ENCODE measurements at regions not wholly inside any gene's neighbourhood (a gene's known extent, or its start where the extent isn't known, plus 50 kb on each side); places are given as distances from the start of the nearest gene placed in this dataset.

GRCh38 chr2:111678651-111679050, 205.3 kb downstream of the ANAPC1 start:
- H3K27ac Mint-ChIP-seq = no peak overlapping the region
- H3K9me3 Mint-ChIP-seq = no peaks in the 10 kb centered on the region
- no peak for ATAC-seq
- H3K4me3 Mint-ChIP-seq = no peak overlapping the region
- no peaks in the 10 kb centered on the region for H3K36me3 Mint-ChIP-seq
- peaks cover 9% of the 10 kb centered on the region for H3K27me3 Mint-ChIP-seq
- H3K4me1 Mint-ChIP-seq = peaks cover 4% of the 10 kb centered on the region

GRCh38 chr2:111679202-111679601, 204.8 kb downstream of the ANAPC1 start:
- Mint-ChIP-seq H3K27ac (no peak overlapping the region), H3K9me3 (no peaks in the 10 kb centered on the region), H3K4me1 (peaks cover 4% of the 10 kb centered on the region), H3K4me3 (no peak overlapping the region), H3K27me3 (peaks cover 9% of the 10 kb centered on the region), H3K36me3 (no peaks in the 10 kb centered on the region)
- ATAC-seq = no peak

GRCh38 chr2:111684611-111685010, 199.4 kb downstream of the ANAPC1 start:
- H3K27ac Mint-ChIP-seq = no peak overlapping the region

DNA sequence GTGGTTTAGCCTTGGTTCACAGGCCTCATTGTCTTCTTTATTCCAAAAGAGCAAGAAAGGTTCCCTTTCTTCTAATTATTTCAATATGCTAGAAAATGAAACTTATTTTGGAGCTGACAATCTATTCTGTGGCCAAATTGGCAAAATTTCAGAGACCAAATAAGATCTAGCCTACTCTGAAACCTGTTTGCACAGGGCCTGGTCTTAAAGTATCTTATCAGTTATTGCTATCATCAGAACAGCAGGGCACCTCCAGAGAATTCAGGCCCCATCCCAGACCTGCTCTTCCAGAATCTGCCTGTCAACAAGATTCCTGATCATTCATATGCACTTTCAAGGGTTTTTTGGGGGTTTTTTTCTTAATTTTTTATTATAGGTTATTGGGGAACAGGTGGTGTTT, 198.7 kb downstream of the ANAPC1 start:
- no peak overlapping the region for H3K4me3 Mint-ChIP-seq
- no peak overlapping the region for H3K27ac Mint-ChIP-seq
- H3K9me3 Mint-ChIP-seq = no peaks in the 10 kb centered on the region

More at GRCh38 chr2:111684611-111685010, 199.4 kb downstream of the ANAPC1 start:
- Mint-ChIP-seq H3K36me3 (no peaks in the 10 kb centered on the region), H3K4me1 (no peaks in the 10 kb centered on the region), H3K4me3 (no peak overlapping the region), H3K9me3 (no peaks in the 10 kb centered on the region), H3K27me3 (no peaks in the 10 kb centered on the region)
- ATAC-seq = no peak

GRCh38 chr2:111686994-111687393, 197.0 kb downstream of the ANAPC1 start:
- Mint-ChIP-seq H3K4me3 (no peak overlapping the region), H3K27ac (no peak overlapping the region)

More for the DNA sequence above, 198.7 kb downstream of the ANAPC1 start:
- no peak for ATAC-seq
- no peaks in the 10 kb centered on the region for H3K4me1 Mint-ChIP-seq
- no peaks in the 10 kb centered on the region for H3K36me3 Mint-ChIP-seq
- H3K27me3 Mint-ChIP-seq = no peaks in the 10 kb centered on the region

DNA sequence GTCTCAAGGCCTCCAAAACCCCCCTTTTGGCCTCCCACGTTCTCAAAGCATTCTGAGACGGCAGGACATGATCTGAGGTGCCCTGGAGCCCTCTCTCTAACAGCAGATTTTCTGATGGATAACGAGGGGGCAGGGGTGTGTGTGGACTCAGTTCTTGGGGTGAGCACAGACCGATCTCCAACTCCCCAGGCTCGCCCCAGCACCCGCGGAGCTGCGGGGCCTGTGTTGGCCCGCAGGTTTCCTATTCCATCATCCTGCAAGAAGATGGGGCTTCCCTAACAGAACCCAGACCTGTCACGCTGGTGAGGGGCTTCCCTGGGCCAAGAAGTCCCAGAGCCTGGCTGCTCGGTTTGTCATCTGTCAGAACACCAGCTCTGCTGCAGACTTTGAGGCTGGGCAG, 196.1 kb downstream of the ANAPC1 start:
- Mint-ChIP-seq H3K9me3 (no peaks in the 10 kb centered on the region), H3K27ac (no peak overlapping the region), H3K4me3 (no peak overlapping the region), H3K27me3 (no peaks in the 10 kb centered on the region), H3K36me3 (no peaks in the 10 kb centered on the region), H3K4me1 (no peaks in the 10 kb centered on the region)
- ATAC-seq = no peak

More at GRCh38 chr2:111686994-111687393, 197.0 kb downstream of the ANAPC1 start:
- no peaks in the 10 kb centered on the region for H3K36me3 Mint-ChIP-seq
- no peaks in the 10 kb centered on the region for H3K9me3 Mint-ChIP-seq
- H3K27me3 Mint-ChIP-seq = no peaks in the 10 kb centered on the region
- no peaks in the 10 kb centered on the region for H3K4me1 Mint-ChIP-seq
- ATAC-seq = no peak

DNA sequence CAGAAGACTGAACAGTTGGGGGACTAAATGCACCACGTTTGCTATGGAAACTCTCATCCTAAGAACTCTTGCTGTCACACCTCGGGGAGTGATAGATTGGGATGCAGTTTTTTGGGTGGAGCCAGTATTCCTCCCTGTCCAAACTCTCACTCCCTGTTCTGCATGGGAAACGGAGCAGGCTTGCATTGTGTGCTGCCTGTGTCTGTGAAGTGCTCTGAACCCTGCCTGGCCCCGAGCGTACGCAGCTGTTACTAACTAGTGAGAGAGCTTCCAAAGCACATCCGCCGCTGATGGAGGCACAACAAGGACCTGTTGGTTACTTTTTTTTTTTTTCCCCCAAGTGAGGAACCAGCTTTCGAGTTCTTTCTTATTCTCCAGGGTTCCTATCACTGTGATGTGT, 195.5 kb downstream of the ANAPC1 start:
- ATAC-seq = no peak
- Mint-ChIP-seq H3K27me3 (peaks cover under 1% of the 10 kb centered on the region), H3K9me3 (no peaks in the 10 kb centered on the region), H3K27ac (no peak overlapping the region), H3K4me1 (no peaks in the 10 kb centered on the region), H3K4me3 (no peak overlapping the region), H3K36me3 (no peaks in the 10 kb centered on the region)

- Mint-ChIP-seq H3K4me1 (no peaks in the 10 kb centered on the region), H3K27ac (no peak overlapping the region), H3K4me3 (no peak overlapping the region)
Observed at GRCh38 chr2:111689174-111689573, 194.8 kb downstream of the ANAPC1 start.

GRCh38 chr2:111689941-111690340, 194.1 kb downstream of the ANAPC1 start:
- Mint-ChIP-seq H3K27ac (no peak overlapping the region), H3K4me1 (no peaks in the 10 kb centered on the region), H3K36me3 (peaks cover 5% of the 10 kb centered on the region), H3K9me3 (peaks cover 3% of the 10 kb centered on the region), H3K27me3 (peaks cover 9% of the 10 kb centered on the region), H3K4me3 (no peak overlapping the region)
- ATAC-seq = no peak

More at GRCh38 chr2:111689174-111689573, 194.8 kb downstream of the ANAPC1 start:
- peaks cover 5% of the 10 kb centered on the region for H3K36me3 Mint-ChIP-seq
- no peak for ATAC-seq
- peaks cover 3% of the 10 kb centered on the region for H3K9me3 Mint-ChIP-seq
- peaks cover 8% of the 10 kb centered on the region for H3K27me3 Mint-ChIP-seq

- H3K4me3 Mint-ChIP-seq = no peak overlapping the region
- H3K27me3 Mint-ChIP-seq = peaks cover 9% of the 10 kb centered on the region
- peaks cover 5% of the 10 kb centered on the region for H3K36me3 Mint-ChIP-seq
- ATAC-seq = no peak
- H3K9me3 Mint-ChIP-seq = peaks cover 3% of the 10 kb centered on the region
- H3K27ac Mint-ChIP-seq = no peak overlapping the region
- H3K4me1 Mint-ChIP-seq = no peaks in the 10 kb centered on the region
Observed at GRCh38 chr2:111691164-111691875, 192.7 kb downstream of the ANAPC1 start.

DNA sequence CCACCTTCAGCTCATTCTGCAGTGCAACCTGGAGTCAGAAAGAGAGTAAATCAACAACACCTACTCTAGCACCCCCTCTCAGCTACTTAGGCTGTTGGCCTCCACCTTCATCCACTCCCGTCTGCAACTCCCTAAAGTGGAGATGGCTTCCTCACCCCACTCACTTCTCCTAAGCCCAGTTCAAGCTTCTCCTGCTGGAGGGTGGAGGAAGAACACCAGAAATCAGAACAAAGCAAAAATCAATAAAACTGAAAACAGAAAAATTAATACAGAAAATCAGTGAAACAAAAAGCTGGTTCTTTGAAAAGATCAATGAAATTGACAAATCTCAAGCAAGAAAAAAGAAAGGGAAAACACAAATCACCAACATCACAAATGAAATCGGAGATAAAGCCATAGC, 191.7 kb downstream of the ANAPC1 start:
- Mint-ChIP-seq H3K9me3 (peaks cover 3% of the 10 kb centered on the region), H3K4me3 (no peak overlapping the region), H3K27me3 (peaks cover 9% of the 10 kb centered on the region), H3K4me1 (no peaks in the 10 kb centered on the region), H3K36me3 (peaks cover 5% of the 10 kb centered on the region), H3K27ac (no peak overlapping the region)
- no peak for ATAC-seq

- peaks cover 10% of the 10 kb centered on the region for H3K4me1 Mint-ChIP-seq
- H3K27ac Mint-ChIP-seq = no peak overlapping the region
- peaks cover 5% of the 10 kb centered on the region for H3K36me3 Mint-ChIP-seq
- ATAC-seq = no peak
- no peak overlapping the region for H3K4me3 Mint-ChIP-seq
- peaks cover 3% of the 10 kb centered on the region for H3K9me3 Mint-ChIP-seq
- H3K27me3 Mint-ChIP-seq = peaks cover 9% of the 10 kb centered on the region
Observed at GRCh38 chr2:111694700-111695101, 189.3 kb downstream of the ANAPC1 start.

GRCh38 chr2:111695441-111696007, 188.5 kb downstream of the ANAPC1 start:
- peaks cover 3% of the 10 kb centered on the region for H3K9me3 Mint-ChIP-seq
- peaks cover 5% of the 10 kb centered on the region for H3K36me3 Mint-ChIP-seq
- ATAC-seq = no peak
- no peak overlapping the region for H3K27ac Mint-ChIP-seq
- peaks cover 10% of the 10 kb centered on the region for H3K4me1 Mint-ChIP-seq
- H3K4me3 Mint-ChIP-seq = no peak overlapping the region
- peaks cover 9% of the 10 kb centered on the region for H3K27me3 Mint-ChIP-seq

DNA sequence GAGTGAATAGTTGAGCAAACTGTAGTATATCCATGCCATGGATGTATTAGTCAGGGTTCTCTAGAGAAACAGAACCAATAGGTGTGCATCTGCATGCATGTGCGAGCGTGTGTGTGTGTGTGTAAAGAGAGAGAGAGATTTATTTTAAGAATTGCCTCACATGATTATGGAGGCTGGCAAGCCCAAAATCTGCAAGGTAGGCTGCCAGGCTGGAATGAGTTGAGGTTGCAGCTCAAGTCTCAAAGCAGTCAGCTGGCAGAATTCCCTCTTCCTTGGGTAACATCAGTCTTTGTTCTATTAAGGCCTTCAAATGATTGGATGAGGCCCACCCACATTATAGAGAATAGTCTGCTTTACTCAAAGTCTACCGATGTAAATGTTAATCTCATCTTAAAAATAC, 187.8 kb downstream of the ANAPC1 start:
- Mint-ChIP-seq H3K4me1 (peaks cover 12% of the 10 kb centered on the region), H3K36me3 (peaks cover 5% of the 10 kb centered on the region), H3K27me3 (peaks cover 9% of the 10 kb centered on the region), H3K4me3 (no peak overlapping the region), H3K9me3 (peaks cover 3% of the 10 kb centered on the region), H3K27ac (no peak overlapping the region)
- ATAC-seq = no peak

GRCh38 chr2:111697560-111697959, 186.4 kb downstream of the ANAPC1 start:
- H3K4me3 Mint-ChIP-seq = no peak overlapping the region
- peaks cover 5% of the 10 kb centered on the region for H3K36me3 Mint-ChIP-seq

GRCh38 chr2:111698089-111698488, 185.9 kb downstream of the ANAPC1 start:
- no peak overlapping the region for H3K27ac Mint-ChIP-seq
- peaks cover 9% of the 10 kb centered on the region for H3K27me3 Mint-ChIP-seq
- peaks cover 31% of the 10 kb centered on the region for H3K4me1 Mint-ChIP-seq

More at GRCh38 chr2:111697560-111697959, 186.4 kb downstream of the ANAPC1 start:
- Mint-ChIP-seq H3K9me3 (peaks cover 3% of the 10 kb centered on the region), H3K27me3 (peaks cover 9% of the 10 kb centered on the region), H3K4me1 (peaks cover 25% of the 10 kb centered on the region), H3K27ac (no peak overlapping the region)
- ATAC-seq = no peak

More at GRCh38 chr2:111698089-111698488, 185.9 kb downstream of the ANAPC1 start:
- peaks cover 5% of the 10 kb centered on the region for H3K36me3 Mint-ChIP-seq
- ATAC-seq = no peak
- H3K4me3 Mint-ChIP-seq = no peak overlapping the region
- H3K9me3 Mint-ChIP-seq = peaks cover 3% of the 10 kb centered on the region
